ENCODE measurements at regions not wholly inside any gene's neighbourhood (a gene's known extent, or its start where the extent isn't known, plus 50 kb on each side); places are given as distances from the start of the nearest gene placed in this dataset.

GRCh38 chr2:150101947-150102346 is 385.5 kb downstream of the RND3 start:
- no peaks in the 10 kb centered on the region for H3K9me3 Mint-ChIP-seq
- POLR2A ChIA-PET = no interaction called here
- no peaks in the 10 kb centered on the region for H3K27me3 Mint-ChIP-seq
- no peaks in the 10 kb centered on the region for H3K4me1 Mint-ChIP-seq
- H3K27ac Mint-ChIP-seq = no peak overlapping the region
- no peak overlapping the region for H3K4me3 Mint-ChIP-seq
- H3K36me3 Mint-ChIP-seq = no peaks in the 10 kb centered on the region
- DNase-seq = no peak
- ATAC-seq (ENCODE audit: low read depth) = no peak

DNA sequence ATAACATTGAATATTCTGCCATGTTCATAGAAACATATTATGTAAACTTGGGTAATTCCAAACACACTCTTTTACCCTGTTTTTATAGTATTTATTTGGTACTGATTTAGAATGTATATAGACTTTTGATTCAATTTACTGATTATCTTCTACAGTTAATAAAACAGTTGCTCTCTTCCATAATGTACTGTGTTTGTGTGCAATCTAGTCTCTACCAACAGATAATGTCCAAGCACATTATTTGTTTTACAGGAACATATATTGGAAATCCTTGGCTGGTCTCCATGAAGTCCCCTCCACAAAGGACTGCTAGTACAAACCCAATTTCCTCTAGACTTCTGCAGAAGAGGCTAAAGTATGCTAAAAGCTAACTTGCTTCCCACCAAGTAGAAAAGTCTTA is 386.6 kb downstream of the RND3 start:
- H3K36me3 Mint-ChIP-seq = no peaks in the 10 kb centered on the region
- POLR2A ChIA-PET = no interaction called here
- H3K27ac Mint-ChIP-seq = no peak overlapping the region
- no peaks in the 10 kb centered on the region for H3K9me3 Mint-ChIP-seq
- H3K4me1 Mint-ChIP-seq = no peaks in the 10 kb centered on the region
- ATAC-seq (ENCODE audit: low read depth) (no peak), DNase-seq (no peak)
- H3K4me3 Mint-ChIP-seq = no peak overlapping the region
- H3K27me3 Mint-ChIP-seq = no peaks in the 10 kb centered on the region

DNA sequence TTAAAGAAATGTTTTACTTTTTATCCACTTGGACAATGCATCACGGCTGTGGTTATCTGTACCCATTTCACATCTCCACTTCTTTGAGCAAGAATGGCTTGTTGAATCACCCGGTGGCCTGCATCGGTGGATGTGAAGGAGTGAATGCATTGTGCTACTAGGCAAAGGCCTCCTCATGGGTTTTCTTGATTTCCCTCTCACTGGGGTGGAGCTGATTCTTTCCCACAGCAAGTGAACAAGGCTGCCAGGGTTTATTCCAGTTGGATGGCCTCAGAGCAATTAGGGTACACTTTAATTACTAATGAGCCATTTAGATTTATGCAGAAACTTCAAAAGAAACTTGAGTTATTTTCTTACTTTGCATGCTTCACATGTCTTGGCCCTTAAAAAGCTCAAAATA is 387.1 kb downstream of the RND3 start:
- Mint-ChIP-seq H3K4me3 (no peak overlapping the region), H3K36me3 (no peaks in the 10 kb centered on the region), H3K27me3 (no peaks in the 10 kb centered on the region), H3K4me1 (no peaks in the 10 kb centered on the region), H3K9me3 (no peaks in the 10 kb centered on the region), H3K27ac (no peak overlapping the region)
- no peak for ATAC-seq (ENCODE audit: low read depth)
- POLR2A ChIA-PET = no interaction called here
- no peak for DNase-seq

- POLR2A ChIA-PET = no interaction called here
- no peaks in the 10 kb centered on the region for H3K36me3 Mint-ChIP-seq
- H3K27me3 Mint-ChIP-seq = no peaks in the 10 kb centered on the region
- DNase-seq (no peak), ATAC-seq (ENCODE audit: low read depth) (no peak)
- H3K27ac Mint-ChIP-seq = no peak overlapping the region
- H3K4me1 Mint-ChIP-seq = no peaks in the 10 kb centered on the region
- H3K4me3 Mint-ChIP-seq = no peak overlapping the region
- H3K9me3 Mint-ChIP-seq = no peaks in the 10 kb centered on the region
Observed at GRCh38 chr2:150099805-150100204, 387.7 kb downstream of the RND3 start.

DNA sequence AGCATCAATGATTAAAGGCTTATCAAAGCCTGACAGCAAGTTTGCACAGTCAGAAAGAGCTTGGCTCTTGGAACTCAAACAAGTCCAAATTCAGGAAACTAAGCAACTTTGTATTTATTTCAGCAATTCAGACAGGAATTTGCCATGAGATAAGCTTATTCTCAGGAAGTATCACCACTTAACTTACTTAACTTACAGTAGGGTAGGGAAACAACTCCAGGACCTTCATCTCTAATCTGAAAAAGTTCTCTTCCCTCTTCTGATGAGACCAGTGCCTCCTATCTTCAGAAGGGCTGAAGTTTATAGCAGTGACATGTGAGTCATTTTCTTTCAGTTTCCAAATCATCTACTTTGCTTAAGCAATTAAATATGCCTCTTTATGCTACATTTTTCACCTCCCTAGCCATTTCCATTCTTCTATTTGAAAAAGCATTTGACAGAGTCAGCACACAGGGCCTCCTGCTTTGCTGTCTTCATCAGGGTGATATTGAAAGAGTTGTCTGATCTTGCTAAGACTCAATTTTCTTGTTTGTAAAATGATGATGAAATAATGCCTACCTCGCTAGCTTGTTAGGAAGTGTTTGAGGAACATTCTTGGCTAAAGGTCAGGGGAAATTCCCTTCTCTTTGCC is 389.5 kb downstream of the RND3 start:
- ATAC-seq (ENCODE audit: low read depth) (no peak), DNase-seq (no peak)
- POLR2A ChIA-PET = no interaction called here
- Mint-ChIP-seq H3K4me3 (no peak overlapping the region), H3K4me1 (no peaks in the 10 kb centered on the region), H3K36me3 (no peaks in the 10 kb centered on the region), H3K27ac (no peak overlapping the region), H3K9me3 (no peaks in the 10 kb centered on the region), H3K27me3 (no peaks in the 10 kb centered on the region)

- POLR2A ChIA-PET = no interaction called here
- H3K4me1 Mint-ChIP-seq = no peaks in the 10 kb centered on the region
- no peaks in the 10 kb centered on the region for H3K27me3 Mint-ChIP-seq
- H3K4me3 Mint-ChIP-seq = no peak overlapping the region
- DNase-seq (no peak), ATAC-seq (ENCODE audit: low read depth) (no peak)
- no peaks in the 10 kb centered on the region for H3K36me3 Mint-ChIP-seq
- H3K27ac Mint-ChIP-seq = no peak overlapping the region
- H3K9me3 Mint-ChIP-seq = no peaks in the 10 kb centered on the region
Observed at GRCh38 chr2:150097402-150097801, 390.1 kb downstream of the RND3 start.

DNA sequence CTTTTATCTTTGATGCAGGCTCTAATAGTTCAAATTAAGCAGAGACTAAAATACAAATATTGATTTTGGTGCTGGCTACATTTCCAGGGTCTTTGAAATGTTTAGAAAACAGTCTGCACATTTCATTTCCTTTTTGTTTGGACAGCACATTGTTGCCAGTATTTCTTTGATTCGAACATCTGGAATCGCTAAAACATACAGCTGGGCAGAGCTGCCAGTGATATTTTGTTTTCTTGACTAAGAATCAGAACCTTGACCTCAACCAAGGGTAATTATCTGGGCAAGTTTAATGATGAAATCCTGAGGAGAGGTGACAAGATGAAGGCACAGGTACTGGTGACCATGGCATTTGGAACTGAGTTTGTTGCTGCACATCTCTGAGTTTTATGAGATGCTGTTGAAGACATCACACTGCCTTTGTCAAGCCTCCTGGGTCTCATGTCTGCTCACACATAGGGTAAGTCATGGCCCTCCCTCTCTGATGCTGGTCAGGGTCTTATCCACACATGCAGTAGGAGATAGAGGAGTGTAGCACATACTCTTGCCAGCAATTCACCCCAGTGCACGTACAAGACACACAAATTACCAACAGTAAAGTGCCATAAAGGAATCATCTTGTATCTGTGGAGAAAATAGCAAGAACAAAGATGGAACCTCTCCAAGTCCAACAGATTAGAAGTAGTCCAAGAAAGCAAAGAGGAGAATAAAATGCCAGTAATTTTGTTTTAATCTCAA is 391.9 kb downstream of the RND3 start:
- Mint-ChIP-seq H3K27me3 (no peaks in the 10 kb centered on the region), H3K4me3 (no peak overlapping the region), H3K27ac (no peak overlapping the region), H3K4me1 (no peaks in the 10 kb centered on the region), H3K36me3 (no peaks in the 10 kb centered on the region), H3K9me3 (no peaks in the 10 kb centered on the region)
- ATAC-seq (ENCODE audit: low read depth) (no peak), DNase-seq (no peak)
- POLR2A ChIA-PET = no interaction called here

DNA sequence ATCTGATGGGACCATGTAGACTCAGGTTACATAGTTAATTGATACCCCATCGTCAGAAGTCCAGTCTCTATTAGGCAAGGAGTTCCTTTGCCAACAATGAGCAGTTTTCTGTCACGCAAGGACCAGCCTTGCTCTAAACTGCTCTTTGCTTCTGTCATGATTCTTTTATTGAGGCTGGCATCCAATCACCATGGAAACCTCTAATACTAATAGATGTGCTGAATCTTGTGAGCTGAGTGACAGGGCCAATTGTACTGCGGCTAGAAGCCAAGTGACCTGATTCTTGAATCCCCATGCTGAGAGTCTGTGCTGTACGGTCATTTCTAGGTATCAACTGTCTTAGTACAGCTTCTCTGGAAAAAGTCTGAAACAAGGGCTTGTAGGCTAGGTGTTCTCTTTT is 395.6 kb downstream of the RND3 start:
- POLR2A ChIA-PET = no interaction called here
- no peak overlapping the region for H3K4me3 Mint-ChIP-seq
- ATAC-seq (ENCODE audit: low read depth) (no peak), DNase-seq (no peak)
- no peak overlapping the region for H3K27ac Mint-ChIP-seq
- no peaks in the 10 kb centered on the region for H3K4me1 Mint-ChIP-seq
- no peaks in the 10 kb centered on the region for H3K9me3 Mint-ChIP-seq
- no peaks in the 10 kb centered on the region for H3K36me3 Mint-ChIP-seq
- H3K27me3 Mint-ChIP-seq = no peaks in the 10 kb centered on the region

GRCh38 chr2:150090031-150090430 is 397.4 kb downstream of the RND3 start:
- H3K4me1 Mint-ChIP-seq = no peaks in the 10 kb centered on the region
- no peak overlapping the region for H3K27ac Mint-ChIP-seq
- no peak overlapping the region for H3K4me3 Mint-ChIP-seq
- no peaks in the 10 kb centered on the region for H3K9me3 Mint-ChIP-seq
- POLR2A ChIA-PET = no interaction called here
- no peak for ATAC-seq (ENCODE audit: low read depth)
- DNase-seq = no peak
- H3K36me3 Mint-ChIP-seq = no peaks in the 10 kb centered on the region
- no peaks in the 10 kb centered on the region for H3K27me3 Mint-ChIP-seq

DNA sequence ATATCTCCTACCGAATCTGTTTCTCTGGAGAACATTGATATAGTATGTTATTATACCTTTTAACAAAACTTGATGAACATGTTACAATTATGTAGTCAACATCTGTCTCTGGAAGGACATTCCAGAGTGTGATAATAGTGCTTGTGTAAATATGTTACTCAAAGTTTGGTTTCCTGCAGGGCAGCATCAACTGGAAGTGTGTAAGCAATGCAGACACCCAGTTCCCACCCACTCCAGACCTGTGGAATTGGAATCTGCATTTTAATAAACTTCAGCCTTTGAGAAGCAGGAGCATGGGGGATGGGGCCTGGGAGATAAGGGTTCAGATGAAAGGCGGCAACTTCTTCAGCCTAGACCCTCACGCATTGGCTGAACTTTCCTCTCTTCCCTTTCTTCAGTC is 398.9 kb downstream of the RND3 start:
- H3K36me3 Mint-ChIP-seq = no peaks in the 10 kb centered on the region
- no peak overlapping the region for H3K27ac Mint-ChIP-seq
- ATAC-seq (ENCODE audit: low read depth) (no peak), DNase-seq (no peak)
- no peak overlapping the region for H3K4me3 Mint-ChIP-seq
- H3K27me3 Mint-ChIP-seq = no peaks in the 10 kb centered on the region
- POLR2A ChIA-PET = interaction anchor here (0.7 kb wide), 1 partner anchor 337 kb away, joined by 3 read pairs; no protein-coding TSS in a partner anchor
- no peaks in the 10 kb centered on the region for H3K4me1 Mint-ChIP-seq
- peaks cover 2% of the 10 kb centered on the region for H3K9me3 Mint-ChIP-seq

DNA sequence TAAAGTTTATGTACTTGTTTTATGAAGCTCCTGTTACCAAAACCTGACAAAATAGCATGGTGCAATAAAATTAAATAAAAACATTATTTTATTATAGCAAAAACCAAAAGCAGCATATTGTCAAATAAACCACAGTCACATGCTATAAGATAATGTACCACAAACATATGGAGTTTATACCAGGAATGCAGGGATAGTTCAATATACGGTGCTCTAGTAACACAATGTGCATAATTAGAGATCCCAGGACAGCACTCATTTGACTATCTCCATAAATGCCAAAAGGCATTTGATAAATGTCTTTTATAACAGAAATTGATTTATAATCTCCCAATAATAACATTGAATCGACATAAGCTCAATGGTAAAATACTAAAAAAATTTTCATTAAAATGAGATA is 402.0 kb downstream of the RND3 start:
- DNase-seq (no peak), ATAC-seq (ENCODE audit: low read depth) (no peak)
- Mint-ChIP-seq H3K27ac (no peak overlapping the region), H3K36me3 (no peaks in the 10 kb centered on the region), H3K4me3 (no peak overlapping the region), H3K9me3 (peaks cover 2% of the 10 kb centered on the region), H3K27me3 (no peaks in the 10 kb centered on the region), H3K4me1 (no peaks in the 10 kb centered on the region)
- POLR2A ChIA-PET = no interaction called here

GRCh38 chr2:150081775-150082481 is 405.5 kb downstream of the RND3 start:
- Mint-ChIP-seq H3K27ac (no peak overlapping the region), H3K4me1 (no peaks in the 10 kb centered on the region), H3K9me3 (peaks cover 4% of the 10 kb centered on the region), H3K4me3 (no peak overlapping the region), H3K27me3 (no peaks in the 10 kb centered on the region), H3K36me3 (no peaks in the 10 kb centered on the region)
- no peak for ATAC-seq (ENCODE audit: low read depth)
- POLR2A ChIA-PET = no interaction called here
- DNase-seq = no peak

GRCh38 chr2:150076281-150076680 is 411.2 kb downstream of the RND3 start:
- DNase-seq (no peak), ATAC-seq (ENCODE audit: low read depth) (no peak)
- H3K27ac Mint-ChIP-seq = no peak overlapping the region
- H3K36me3 Mint-ChIP-seq = no peaks in the 10 kb centered on the region
- H3K4me3 Mint-ChIP-seq = no peak overlapping the region
- H3K27me3 Mint-ChIP-seq = no peaks in the 10 kb centered on the region
- POLR2A ChIA-PET = no interaction called here
- H3K4me1 Mint-ChIP-seq = no peaks in the 10 kb centered on the region
- peaks cover 2% of the 10 kb centered on the region for H3K9me3 Mint-ChIP-seq

DNA sequence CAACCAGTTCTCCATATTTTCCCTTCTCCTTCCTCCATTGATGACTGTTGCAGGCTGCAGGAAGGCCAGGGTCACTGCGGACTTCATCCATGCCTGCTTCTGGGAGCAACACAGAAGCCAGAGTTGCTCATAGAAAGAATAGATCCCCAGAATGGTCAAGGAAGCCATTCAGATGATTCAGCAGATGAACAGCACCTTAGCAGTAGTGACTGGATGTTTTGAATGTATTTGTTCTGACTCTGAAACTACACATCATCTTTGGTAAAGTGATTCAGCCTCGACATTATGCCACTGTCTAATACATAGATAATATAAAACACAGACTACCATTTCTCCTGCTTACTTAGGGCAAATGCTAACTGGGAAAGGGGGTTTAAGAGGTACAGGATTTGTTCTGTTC is 411.6 kb downstream of the RND3 start:
- ATAC-seq (ENCODE audit: low read depth) (no peak), DNase-seq (no peak)
- H3K27me3 Mint-ChIP-seq = peaks cover 2% of the 10 kb centered on the region
- H3K9me3 Mint-ChIP-seq = peaks cover 2% of the 10 kb centered on the region
- POLR2A ChIA-PET = no interaction called here
- no peak overlapping the region for H3K27ac Mint-ChIP-seq
- H3K4me1 Mint-ChIP-seq = no peaks in the 10 kb centered on the region
- no peak overlapping the region for H3K4me3 Mint-ChIP-seq
- H3K36me3 Mint-ChIP-seq = no peaks in the 10 kb centered on the region

Data from activated naive CD8-positive, alpha-beta T cell treated with anti-CD3 and anti-CD28 coated beads, Interleukin-2, amount 10 ng/mL, durations not matched to agents 7 days and 5 days (primary cell).